Suppressor macrophage (primary cell): ENCODE measurements at regions not wholly inside any gene's neighbourhood (a gene's known extent, or its start where the extent isn't known, plus 50 kb on each side); places are given as distances from the start of the nearest gene placed in this dataset.
"Not testable (repeated sequence)": the region's sequence is repeated elsewhere in the genome, so short reads cannot be mapped to it uniquely, and the experiment has no call there.

ENCODE experiments used
- DNase-seq, 4 experiments: peaks; one replicate each; pipeline ENCODE4 v3.0.0-alpha.2; 2020 to 2022

GRCh38 chr15:98330692-98331435 lies 317.5 kb upstream of the IGF1R start:
- no peak for DNase-seq

- no peak for DNase-seq
Observed at GRCh38 chr15:98331676-98332075, 316.7 kb upstream of the IGF1R start.

DNA sequence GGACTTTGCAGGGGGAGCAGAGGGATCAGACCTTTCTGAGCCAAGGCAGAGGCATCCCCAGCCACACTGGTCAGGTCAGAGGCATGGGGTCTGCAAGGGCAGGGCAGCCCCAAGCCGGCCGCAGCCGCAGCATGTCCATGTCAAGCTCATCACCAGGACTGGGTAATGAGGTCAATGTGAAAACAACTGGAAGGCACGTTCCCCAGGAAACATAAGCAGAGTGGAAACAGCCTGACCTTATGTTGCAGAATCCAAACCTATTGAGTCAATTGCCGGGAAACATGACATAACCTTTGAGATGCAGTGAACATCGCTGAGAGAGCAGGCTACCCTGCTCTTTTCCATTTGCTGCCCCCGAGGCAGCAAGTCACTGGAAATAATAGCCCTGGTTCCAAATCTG lies 315.1 kb upstream of the IGF1R start:
- DNase-seq: no peak

DNA sequence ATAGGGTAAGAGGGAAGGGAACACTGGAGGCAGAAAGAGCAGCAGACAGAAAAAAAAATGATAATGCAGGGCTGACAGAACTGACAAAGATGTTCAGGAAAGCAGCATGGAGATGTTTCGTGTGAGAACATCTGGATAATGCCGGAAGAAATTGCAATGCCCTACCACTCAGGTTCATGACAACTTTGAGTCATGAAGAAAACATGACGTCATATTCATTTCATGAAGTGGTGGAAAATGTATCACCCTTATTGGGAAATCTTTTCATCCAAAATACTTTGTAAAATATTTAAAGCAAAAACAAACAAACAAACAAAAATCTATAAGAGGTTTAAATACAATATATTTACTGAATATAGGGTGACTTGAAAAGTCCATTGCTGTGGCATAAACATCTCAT lies 305.4 kb upstream of the IGF1R start:
- DNase-seq: no peak

DNA sequence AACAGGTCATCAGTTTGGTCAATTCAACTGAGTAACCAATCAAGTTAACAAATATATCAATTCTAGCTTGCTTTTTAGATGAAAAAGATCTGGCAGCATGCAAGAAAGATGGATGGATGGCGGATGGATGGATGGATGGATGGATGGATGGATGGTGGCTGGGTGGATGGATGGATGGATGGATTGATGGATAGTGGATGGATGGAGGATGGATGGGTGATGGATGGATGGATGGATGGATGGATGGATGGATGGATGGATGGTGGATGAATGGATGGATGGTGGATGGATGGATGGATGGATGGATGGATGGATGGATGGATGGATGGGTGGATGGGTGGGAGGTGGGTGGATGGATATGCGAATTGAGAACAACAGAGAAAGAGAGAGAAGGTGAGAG lies 303.7 kb upstream of the IGF1R start:
- no peak for DNase-seq

DNA sequence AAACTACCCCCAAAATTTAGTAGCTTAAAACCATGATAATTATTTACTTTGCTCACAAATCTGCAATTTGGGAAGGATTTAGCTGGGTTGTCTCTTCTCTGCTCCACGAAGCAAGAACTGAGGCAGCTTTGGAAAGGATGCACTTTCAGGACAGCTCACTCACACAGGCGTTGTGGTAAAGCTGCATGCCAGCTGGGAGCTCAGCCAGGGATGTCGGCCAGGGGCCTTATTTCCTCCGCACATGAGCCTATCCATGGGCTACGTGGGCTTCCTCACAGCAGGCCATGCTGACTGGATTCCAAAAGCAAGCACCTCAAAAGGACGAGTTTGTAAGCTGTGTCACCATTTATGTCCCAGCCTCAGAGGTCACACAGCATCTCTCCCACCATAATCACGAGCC lies 301.3 kb upstream of the IGF1R start:
- DNase-seq: no peak

DNA sequence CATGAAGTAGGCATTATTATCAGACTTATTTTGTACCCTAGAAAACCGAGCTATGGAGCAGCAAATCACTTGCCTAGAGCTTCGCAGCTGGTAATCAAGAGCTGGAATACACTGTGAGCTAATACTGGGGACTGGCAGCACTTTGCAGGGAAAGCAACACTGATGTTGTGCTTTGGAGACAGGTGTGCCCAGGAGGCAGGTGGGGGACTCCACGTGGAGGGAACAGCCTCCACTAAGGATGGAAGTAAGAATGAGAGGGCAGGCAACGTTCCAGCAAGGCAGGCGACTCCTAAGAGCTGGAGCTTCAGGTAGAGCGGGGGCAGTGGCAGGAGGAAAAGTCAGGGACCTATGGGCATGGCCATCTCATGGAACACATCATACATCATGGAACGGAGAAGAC lies 300.5 kb upstream of the IGF1R start:
- no peak for DNase-seq

DNA sequence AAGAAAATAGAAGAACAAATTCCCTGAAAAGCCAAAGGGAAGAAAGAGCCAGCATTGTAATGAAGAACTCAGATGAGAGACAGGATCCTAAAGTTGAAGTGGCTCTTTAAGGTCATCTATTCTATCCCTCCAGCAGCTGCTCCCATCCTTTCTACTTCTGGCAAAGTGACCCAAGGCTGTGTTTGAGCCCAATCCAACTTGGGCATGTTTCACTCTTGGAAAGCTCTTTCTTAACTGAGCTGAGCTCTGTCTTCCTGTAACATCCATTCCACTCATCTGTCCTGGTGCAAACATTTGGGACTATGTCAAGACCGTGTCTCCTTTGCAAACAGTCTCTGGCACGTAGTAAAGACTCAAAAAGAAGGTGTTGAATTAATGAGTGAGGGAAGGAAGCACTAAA lies 298.1 kb upstream of the IGF1R start:
- DNase-seq: no peak

GRCh38 chr15:98358274-98358673 lies 290.1 kb upstream of the IGF1R start:
- DNase-seq: not testable (repeated sequence)

DNA sequence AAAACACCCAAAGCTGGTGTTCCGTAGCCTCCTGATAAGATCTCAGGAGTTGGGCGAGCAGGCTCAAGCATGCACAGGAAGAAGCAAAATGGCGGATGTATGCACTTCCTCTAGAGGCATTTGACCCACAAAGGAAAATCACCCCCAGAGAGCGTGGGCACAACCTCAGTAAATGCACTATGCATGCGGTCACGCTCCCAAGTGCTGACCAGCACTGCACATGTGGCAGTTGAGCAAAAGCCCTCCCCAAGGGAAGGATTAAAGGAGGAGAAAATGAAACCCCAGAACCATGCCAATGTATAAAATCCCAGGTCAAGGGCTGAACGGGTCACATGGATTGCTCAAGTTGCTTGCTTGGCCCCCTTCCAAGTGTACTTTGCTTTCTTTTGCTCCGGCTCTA lies 289.4 kb upstream of the IGF1R start:
- no peak for DNase-seq

- DNase-seq: no peak
Observed at GRCh38 chr15:98363416-98363815, 284.9 kb upstream of the IGF1R start.

GRCh38 chr15:98363955-98364354 lies 284.4 kb upstream of the IGF1R start:
- DNase-seq: no peak

DNA sequence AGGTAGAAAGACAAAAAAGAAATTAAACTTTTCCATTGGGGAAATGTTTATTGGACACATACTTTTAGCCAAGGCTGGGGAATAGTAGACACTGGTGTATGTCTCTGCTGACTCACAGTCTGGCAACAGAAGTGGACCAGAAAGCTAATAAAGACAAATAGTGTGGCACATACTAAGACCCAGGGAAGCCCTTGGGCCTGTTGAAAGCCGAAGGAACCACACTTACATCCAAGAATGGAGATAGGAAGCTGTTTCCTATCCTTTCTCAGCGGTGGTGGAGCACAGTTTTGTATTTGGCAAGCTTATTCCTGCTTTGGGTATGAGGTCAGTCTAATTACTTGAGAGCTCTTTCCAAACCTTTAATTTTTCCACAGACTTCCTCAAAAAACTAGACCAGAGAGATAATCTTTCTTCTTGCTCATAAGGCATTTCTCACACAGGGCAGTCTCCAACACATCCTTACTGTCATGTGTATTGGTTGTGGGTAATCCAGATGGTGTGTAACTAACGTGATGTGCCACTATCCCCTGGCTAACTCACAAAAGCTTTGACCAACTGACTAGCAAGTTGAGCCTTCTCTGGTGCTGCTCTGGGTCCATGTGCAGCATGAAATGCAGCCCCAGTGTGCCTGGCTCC lies 279.1 kb upstream of the IGF1R start:
- DNase-seq: no peak

DNA sequence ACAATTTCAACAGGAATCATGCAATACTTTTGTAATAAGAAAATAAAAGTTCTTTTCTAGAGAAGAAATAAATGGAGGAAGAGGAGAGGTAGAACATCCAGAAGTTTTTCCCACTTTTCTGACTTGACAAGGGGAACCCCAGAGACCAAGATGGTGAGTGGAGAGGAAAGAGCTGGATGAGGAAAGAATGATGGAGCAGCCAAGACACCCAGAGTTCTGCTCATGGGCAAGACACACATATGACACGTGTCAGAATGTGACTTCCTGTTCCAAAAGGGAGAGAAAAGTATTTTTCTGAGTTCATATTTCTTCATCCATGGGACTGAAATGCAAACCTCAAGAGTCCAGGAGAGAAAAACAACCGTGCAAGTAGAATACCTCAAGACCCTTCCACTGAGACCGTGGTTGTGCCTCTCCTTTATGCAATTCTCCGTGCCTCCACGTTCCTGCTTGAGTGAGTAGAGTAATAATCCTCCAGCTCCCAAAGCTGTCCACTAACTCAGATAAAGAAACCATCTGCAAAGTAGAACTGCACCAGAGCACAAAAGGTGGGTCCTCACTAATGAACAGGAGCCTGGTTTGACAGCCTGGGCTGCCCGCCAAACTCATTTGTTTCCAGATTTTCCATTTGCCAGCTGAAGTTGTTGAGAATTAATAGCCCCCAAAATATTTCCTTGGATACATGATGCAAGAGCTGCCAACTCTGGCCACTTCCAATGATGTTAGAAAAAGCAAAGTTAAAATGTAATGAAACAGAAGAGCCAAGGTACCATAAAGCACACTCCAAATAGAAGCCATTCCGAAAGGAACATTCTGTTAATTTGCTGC lies 272.6 kb upstream of the IGF1R start:
- no peak for DNase-seq

DNA sequence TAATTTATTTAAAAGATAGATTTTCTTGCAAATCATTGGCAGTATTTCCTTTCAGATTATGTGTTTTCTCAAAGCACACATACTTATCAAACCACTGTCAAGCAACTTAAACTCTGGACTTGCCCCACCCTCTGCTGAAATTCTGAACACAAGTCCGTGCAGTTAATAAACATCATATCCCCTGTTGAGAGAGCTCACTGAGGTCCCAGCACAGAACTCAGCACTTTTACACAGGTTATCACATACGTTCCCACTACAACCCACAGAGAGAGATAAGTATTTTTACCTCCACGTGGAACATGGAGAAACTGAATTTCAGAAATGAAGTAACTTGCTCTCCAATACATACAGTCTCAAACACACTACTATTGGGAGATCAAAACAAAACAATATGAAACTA lies 267.6 kb upstream of the IGF1R start:
- no peak for DNase-seq

DNA sequence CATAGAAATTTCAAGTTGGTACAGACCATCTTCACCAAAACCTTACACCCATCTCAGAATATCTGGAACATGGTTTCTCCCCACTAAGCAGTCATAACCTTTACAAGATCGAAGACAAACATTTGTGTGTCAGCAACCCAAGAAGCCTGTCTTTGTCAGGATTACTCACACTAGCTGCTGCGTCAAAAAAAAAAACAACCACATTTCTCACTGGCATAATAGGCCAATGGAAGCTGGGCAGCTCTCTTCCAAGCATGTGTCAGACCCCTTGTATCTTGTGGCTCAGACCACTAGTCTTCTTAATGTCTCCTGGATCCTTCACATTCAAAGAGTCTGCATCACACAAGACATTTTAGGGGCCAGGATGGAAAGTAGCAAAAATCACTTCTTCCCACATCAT lies 266.9 kb upstream of the IGF1R start:
- no peak for DNase-seq

- DNase-seq: no peak
Observed at GRCh38 chr15:98382139-98382538, 266.2 kb upstream of the IGF1R start.

DNA sequence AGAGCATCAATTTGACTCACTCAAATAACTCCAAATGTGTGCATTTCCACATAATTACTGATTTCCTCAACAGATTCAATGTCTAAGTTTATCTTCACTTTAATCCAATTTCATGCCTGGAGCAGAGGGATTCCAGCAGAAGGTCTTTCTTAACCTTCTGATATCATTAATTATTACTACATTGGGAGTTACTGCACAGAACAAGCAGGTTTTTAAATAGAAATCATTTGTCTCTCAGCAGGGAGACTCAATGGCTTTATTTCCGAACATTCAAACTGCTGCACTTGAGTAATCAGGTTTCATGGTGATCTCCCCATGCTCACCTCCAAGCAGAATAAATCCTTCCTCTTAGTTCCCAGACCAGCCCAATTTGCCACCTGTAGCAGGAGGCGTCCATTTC lies 264.8 kb upstream of the IGF1R start:
- no peak for DNase-seq

DNA sequence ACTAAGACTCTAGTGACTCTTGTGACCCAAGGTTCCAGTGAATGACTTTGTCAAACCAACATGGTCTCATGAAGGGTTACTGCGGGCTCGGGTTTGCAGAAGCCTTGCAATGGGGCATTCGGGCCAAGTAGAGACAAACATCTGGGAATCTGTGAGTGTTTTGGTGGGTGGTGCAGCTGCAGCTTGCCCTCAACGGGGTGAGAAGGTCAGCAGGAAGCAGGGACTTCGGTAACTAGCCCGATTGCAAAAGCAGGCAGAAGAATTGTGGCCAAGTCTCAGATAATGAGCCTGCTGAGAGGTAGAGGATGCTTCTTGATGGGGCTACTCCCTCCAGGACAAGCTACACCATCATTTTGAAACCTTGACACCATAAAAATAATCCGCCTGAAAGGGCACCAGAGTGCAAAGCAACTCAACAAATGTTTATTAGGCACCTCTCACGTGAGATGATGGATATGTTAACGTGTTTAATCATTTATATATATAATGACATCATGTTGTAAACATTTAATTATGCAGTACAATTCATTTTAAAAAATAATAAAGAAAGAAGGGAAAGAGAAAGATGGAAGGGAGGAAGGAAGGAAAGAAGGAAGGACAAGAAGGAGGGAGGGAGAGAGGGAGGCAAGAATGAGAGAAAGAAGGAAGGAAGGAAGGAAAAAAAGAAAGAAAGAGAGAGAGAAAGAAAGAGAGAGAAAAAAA lies 263.9 kb upstream of the IGF1R start:
- no peak for DNase-seq

- no peak for DNase-seq
Observed at GRCh38 chr15:98385752-98386381, 262.5 kb upstream of the IGF1R start.

- no peak for DNase-seq
Observed at GRCh38 chr15:98386561-98386960, 261.8 kb upstream of the IGF1R start.

DNA sequence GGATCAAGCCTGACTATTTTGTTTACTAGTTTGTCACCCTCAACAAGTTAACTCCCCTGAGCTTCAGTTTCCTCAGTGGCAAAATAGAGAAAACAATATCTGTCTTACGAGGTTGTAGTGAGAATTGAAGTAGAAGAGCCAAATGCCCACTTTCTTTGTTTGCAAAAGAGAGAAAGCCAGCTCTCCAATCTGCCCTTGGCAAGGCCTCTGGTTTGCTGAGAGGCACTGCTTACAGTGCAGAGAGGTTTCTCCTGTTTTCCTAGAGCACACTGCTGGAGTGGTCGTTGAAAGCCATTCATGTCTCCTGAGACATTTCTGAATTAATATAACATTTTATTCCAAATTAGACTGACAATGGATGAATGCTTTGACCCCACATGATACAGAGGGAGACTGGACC lies 260.5 kb upstream of the IGF1R start:
- no peak for DNase-seq
